Sigmoid colon (tissue), 6 donors: ENCODE measurements at regions not wholly inside any gene's neighbourhood (a gene's known extent, or its start where the extent isn't known, plus 50 kb on each side); places are given as distances from the start of the nearest gene placed in this dataset.

Experiments used
- DNase-seq: peaks from one replicate; pipeline ENCODE4 v3.0.0-alpha.2; 2019
- H3K27ac ChIP-seq, 4 donors: fragments of 200-600 bp; sonication (generic); one replicate each; pipeline ENCODE4 v1.5.1; 2016 to 2019; ENCODE audit warnings: mild to moderate bottlenecking in 1 of 4
- H3K27me3 ChIP-seq, 3 donors: fragments of 200-600 bp; sonication (generic); one replicate each; pipeline ENCODE4 v1.5.1; 2019; ENCODE audit warnings: mild to moderate bottlenecking in 1 of 3
- H3K36me3 ChIP-seq, 4 donors: fragments of 200-600 bp; sonication (generic); one replicate each; pipeline ENCODE4 v1.5.1; 2016 to 2019
- H3K4me1 ChIP-seq, 4 donors: fragments of 200-600 bp; sonication (generic); one replicate each; pipeline ENCODE4 v1.5.1; 2017 to 2019
- H3K4me3 ChIP-seq, 4 donors: fragments of 200-600 bp; sonication (generic); one replicate each; pipeline ENCODE4 v1.5.1; 2017 to 2019; ENCODE audit warnings: mild to moderate bottlenecking in 2 of 4, moderate library complexity in 1 of 4
- H3K9me3 ChIP-seq, 4 donors: fragments of 200-600 bp in 3 of 4; sonication (generic) in 3 of 4; one replicate each; pipeline versions ENCODE4 v1.5.1 to v1.6.1; 2013 to 2019
- CTCF ChIP-seq, 4 experiments: fragments of 450-650 bp in 3 of 4; fragments of 200-600 bp in 1 of 4; IDR thresholded peaks; one replicate each; pipeline ENCODE4 v1.5.1; 2016 to 2019; ENCODE audit warnings: antibody characterized with exemption in 4 of 4, mild to moderate bottlenecking in 3 of 4, moderate library complexity in 2 of 4
- EP300 ChIP-seq, 4 donors: sonication (generic); formaldehyde crosslinking; IDR thresholded peaks; one replicate each; pipeline ENCODE4 v1.6.1; 2017; ENCODE audit warnings: antibody characterized with exemption in 4 of 4
- POLR2A ChIP-seq, 2 donors: fragments of 450-650 bp; IDR thresholded peaks; one replicate each; pipeline ENCODE4 v1.6.1; 2016; ENCODE audit warnings: antibody characterized with exemption in 2 of 2, mild to moderate bottlenecking in 2 of 2, moderate library complexity in 2 of 2
- POLR2AphosphoS5 ChIP-seq, 4 donors: sonication (generic); formaldehyde crosslinking; IDR thresholded peaks; one replicate each; pipeline ENCODE4 v1.6.1; 2017; ENCODE audit warnings: antibody characterized with exemption in 4 of 4
- WGBS, 2 donors: extraction: QIAGEN DNeasy Blood & Tissue Kit; methylation state at CpG; one replicate each; pipeline ENCODE4 v1.1.7; 2013; 5-methylcytosine and 5-hydroxymethylcytosine counted together
- intact Hi-C: fragments of 100-400 bp; cut with DNase I; formaldehyde crosslinking; loops from one replicate; pipeline ENCODE4 v1.15.1; 2023
- donor health status: healthy with polysubstance abuse.
- donor health status: healthy.

GRCh38 chr7:38051786-38052185 is 126.3 kb upstream of the STARD3NL start:
- intact Hi-C loops, result no loop called here
- Histone ChIP-seq H3K4me3 (no peak overlapping the region), H3K4me1 (no peaks in the 10 kb centered on the region), H3K27ac (no peak overlapping the region), H3K36me3 (no peaks in the 10 kb centered on the region), H3K9me3 (no peaks in the 10 kb centered on the region), H3K27me3 (no peaks in the 10 kb centered on the region)
- DNase-seq, result no peak
- 80 to 83% methylated on average over 3 of the region's 3 CpGs for WGBS, 2 donors
- TF ChIP-seq CTCF (IDR thresholded peaks at IDR 0.05), result no peak
- no peak for TF ChIP-seq POLR2A (IDR thresholded peaks at IDR 0.05)
- no peak for TF ChIP-seq POLR2AphosphoS5 (IDR thresholded peaks at IDR 0.05)
- TF ChIP-seq EP300 (IDR thresholded peaks at IDR 0.05), result no peak

- no peak overlapping the region for H3K27ac ChIP-seq
Measured at GRCh38 chr7:38052786-38053185, 125.3 kb upstream of the STARD3NL start.

GRCh38 chr7:38054199-38054598 is 123.8 kb upstream of the STARD3NL start:
- DNase-seq, result no peak
- Histone ChIP-seq H3K4me3 (no peak overlapping the region), H3K36me3 (no peaks in the 10 kb centered on the region), H3K4me1 (no peaks in the 10 kb centered on the region), H3K27me3 (no peaks in the 10 kb centered on the region), H3K9me3 (no peaks in the 10 kb centered on the region), H3K27ac (no peak overlapping the region)
- intact Hi-C loops, result no loop called here
- WGBS, 2 donors, result 87 to 88% methylated on average over 3 of the region's 3 CpGs
- no peak for TF ChIP-seq POLR2A (IDR thresholded peaks at IDR 0.05)
- TF ChIP-seq EP300 (IDR thresholded peaks at IDR 0.05), result no peak
- peak in 1 of 4 donors; percentile 47 for TF ChIP-seq POLR2AphosphoS5 (IDR thresholded peaks at IDR 0.05)

More at GRCh38 chr7:38052786-38053185, 125.3 kb upstream of the STARD3NL start:
- no peaks in the 10 kb centered on the region for H3K4me1 ChIP-seq
- 50 to 75% methylated on average over 2 of the region's 2 CpGs for WGBS, 2 donors
- no peak overlapping the region for H3K4me3 ChIP-seq
- no peaks in the 10 kb centered on the region for H3K9me3 ChIP-seq
- DNase-seq, result no peak
- TF ChIP-seq POLR2A (IDR thresholded peaks at IDR 0.05) (no peak), POLR2AphosphoS5 (IDR thresholded peaks at IDR 0.05) (no peak), EP300 (IDR thresholded peaks at IDR 0.05) (no peak), CTCF (IDR thresholded peaks at IDR 0.05) (no peak)
- H3K27me3 ChIP-seq, result no peaks in the 10 kb centered on the region
- H3K36me3 ChIP-seq, result no peaks in the 10 kb centered on the region
- intact Hi-C loops, result no loop called here

- Histone ChIP-seq H3K27ac (no peak overlapping the region), H3K9me3 (no peaks in the 10 kb centered on the region), H3K4me3 (no peak overlapping the region), H3K4me1 (no peaks in the 10 kb centered on the region), H3K27me3 (no peaks in the 10 kb centered on the region), H3K36me3 (no peaks in the 10 kb centered on the region)
- 81 to 88% methylated on average over 4 of the region's 4 CpGs for WGBS, 2 donors
- intact Hi-C loops, result no loop called here
- DNase-seq, result no peak
- TF ChIP-seq EP300 (IDR thresholded peaks at IDR 0.05) (no peak), POLR2A (IDR thresholded peaks at IDR 0.05) (no peak), CTCF (IDR thresholded peaks at IDR 0.05) (no peak), POLR2AphosphoS5 (IDR thresholded peaks at IDR 0.05) (no peak)
Measured at GRCh38 chr7:38057829-38058228, 120.2 kb upstream of the STARD3NL start.

GRCh38 chr7:38060116-38060515 is 117.9 kb upstream of the STARD3NL start:
- no peak for TF ChIP-seq CTCF (IDR thresholded peaks at IDR 0.05)
- TF ChIP-seq POLR2A (IDR thresholded peaks at IDR 0.05), result no peak
- no peak for TF ChIP-seq EP300 (IDR thresholded peaks at IDR 0.05)
- no peak for TF ChIP-seq POLR2AphosphoS5 (IDR thresholded peaks at IDR 0.05)
- Histone ChIP-seq H3K36me3 (no peaks in the 10 kb centered on the region), H3K27me3 (no peaks in the 10 kb centered on the region), H3K4me3 (no peak overlapping the region), H3K4me1 (no peaks in the 10 kb centered on the region), H3K27ac (no peak overlapping the region), H3K9me3 (no peaks in the 10 kb centered on the region)
- WGBS, 2 donors, result 60 to 62% methylated on average over 4 of the region's 4 CpGs
- DNase-seq, result no peak
- intact Hi-C loops, result no loop called here
